ENCODE measurements at regions not wholly inside any gene's neighbourhood (a gene's known extent, or its start where the extent isn't known, plus 50 kb on each side); places are given as distances from the start of the nearest gene placed in this dataset.

DNA sequence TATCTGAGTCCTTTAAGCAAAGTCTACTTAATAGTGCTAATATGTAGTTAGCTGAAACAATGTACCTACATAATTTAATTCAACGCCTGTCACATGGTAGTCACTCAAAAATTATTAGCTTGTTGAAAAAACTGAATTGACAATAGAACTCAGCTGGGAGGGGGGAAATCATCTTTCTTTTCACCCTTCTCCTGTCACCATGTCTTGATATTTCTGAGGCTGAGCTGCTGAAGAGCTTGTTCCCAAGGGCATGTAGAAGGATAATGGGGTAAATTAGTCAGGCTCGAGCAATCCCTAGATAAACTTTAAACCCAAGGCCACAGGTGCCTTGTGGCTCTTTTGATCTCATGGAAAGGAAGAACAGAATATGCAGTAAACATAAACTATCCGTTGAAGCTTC is 339.6 kb upstream of the LRATD1 start:
- Histone ChIP-seq H3K27me3 (no peaks in the 10 kb centered on the region), H3K36me3 (no peaks in the 10 kb centered on the region), H3K4me3 (no peak overlapping the region), H3K9me3 (no peaks in the 10 kb centered on the region), H3K27ac (replicated peaks in 1 of 4) (no peak overlapping the region), H3K4me1 (no peaks in the 10 kb centered on the region)
- intact Hi-C loops (cut with DNase I): no loop called here
- 53% methylated on average over 3 of the region's 3 CpGs for WGBS
- TF ChIP-seq, protein P1, sequence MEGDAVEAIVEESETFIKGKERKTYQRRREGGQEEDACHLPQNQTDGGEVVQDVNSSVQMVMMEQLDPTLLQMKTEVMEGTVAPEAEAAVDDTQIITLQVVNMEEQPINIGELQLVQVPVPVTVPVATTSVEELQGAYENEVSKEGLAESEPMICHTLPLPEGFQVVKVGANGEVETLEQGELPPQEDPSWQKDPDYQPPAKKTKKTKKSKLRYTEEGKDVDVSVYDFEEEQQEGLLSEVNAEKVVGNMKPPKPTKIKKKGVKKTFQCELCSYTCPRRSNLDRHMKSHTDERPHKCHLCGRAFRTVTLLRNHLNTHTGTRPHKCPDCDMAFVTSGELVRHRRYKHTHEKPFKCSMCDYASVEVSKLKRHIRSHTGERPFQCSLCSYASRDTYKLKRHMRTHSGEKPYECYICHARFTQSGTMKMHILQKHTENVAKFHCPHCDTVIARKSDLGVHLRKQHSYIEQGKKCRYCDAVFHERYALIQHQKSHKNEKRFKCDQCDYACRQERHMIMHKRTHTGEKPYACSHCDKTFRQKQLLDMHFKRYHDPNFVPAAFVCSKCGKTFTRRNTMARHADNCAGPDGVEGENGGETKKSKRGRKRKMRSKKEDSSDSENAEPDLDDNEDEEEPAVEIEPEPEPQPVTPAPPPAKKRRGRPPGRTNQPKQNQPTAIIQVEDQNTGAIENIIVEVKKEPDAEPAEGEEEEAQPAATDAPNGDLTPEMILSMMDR (IDR thresholded peaks at IDR 0.05): no peak
- TF ChIP-seq EP300 (IDR thresholded peaks at IDR 0.05) (no peak), POLR2AphosphoS5 (IDR thresholded peaks at IDR 0.05) (no peak)
- no peak for DNase-seq (ENCODE audit: extremely low spot score)

- H3K27ac ChIP-seq (replicated peaks in 1 of 4): no peak overlapping the region
- H3K9me3 ChIP-seq: no peaks in the 10 kb centered on the region
- DNase-seq (ENCODE audit: extremely low spot score): no peak
- H3K4me1 ChIP-seq: no peaks in the 10 kb centered on the region
- no peak overlapping the region for H3K4me3 ChIP-seq
- H3K27me3 ChIP-seq: no peaks in the 10 kb centered on the region
- TF ChIP-seq, protein P1 (IDR thresholded peaks at IDR 0.05): no peak
- TF ChIP-seq POLR2AphosphoS5 (IDR thresholded peaks at IDR 0.05) (no peak), POLR2A (IDR thresholded peaks at IDR 0.05; ENCODE audit: low read depth) (no peak), EP300 (IDR thresholded peaks at IDR 0.05) (no peak)
- WGBS: 66% methylated on average over 2 of the region's 2 CpGs
- H3K36me3 ChIP-seq: no peaks in the 10 kb centered on the region
- intact Hi-C loops (cut with DNase I): no loop called here
Observed at GRCh38 chr2:14297340-14297739, 335.2 kb upstream of the LRATD1 start.

GRCh38 chr2:14297906-14298305 is 334.6 kb upstream of the LRATD1 start:
- WGBS: 90% methylated on average over 1 of the region's 1 CpG
- H3K27me3 ChIP-seq: no peaks in the 10 kb centered on the region
- TF ChIP-seq, protein P1 (IDR thresholded peaks at IDR 0.05): no peak
- no peak for TF ChIP-seq EP300 (IDR thresholded peaks at IDR 0.05)
- no peak for TF ChIP-seq POLR2A (IDR thresholded peaks at IDR 0.05; ENCODE audit: low read depth)
- TF ChIP-seq POLR2AphosphoS5 (IDR thresholded peaks at IDR 0.05): no peak

DNA sequence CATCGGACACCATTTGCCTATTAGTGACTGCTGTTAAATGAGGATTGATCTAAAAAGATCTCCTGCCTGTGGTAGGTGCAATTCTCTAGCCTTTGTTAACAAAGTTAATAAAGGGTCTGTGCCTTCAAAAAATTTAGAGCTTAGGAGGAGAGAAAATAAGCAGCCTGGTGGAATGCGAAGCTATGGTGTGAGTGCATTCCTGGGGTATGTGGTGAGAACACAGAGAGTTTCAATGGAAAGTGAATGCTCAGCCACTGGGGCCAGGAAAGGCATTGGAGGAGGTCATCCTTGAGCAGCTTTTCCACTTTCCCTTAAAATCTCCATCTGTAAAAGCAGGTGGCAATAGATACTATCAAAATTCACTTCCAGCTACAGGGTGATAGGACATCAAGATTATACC is 331.2 kb upstream of the LRATD1 start:
- no peaks in the 10 kb centered on the region for H3K4me1 ChIP-seq
- DNase-seq (ENCODE audit: extremely low spot score): no peak
- no peak overlapping the region for H3K4me3 ChIP-seq
- no peak overlapping the region for H3K27ac ChIP-seq (replicated peaks in 1 of 4)
- no peaks in the 10 kb centered on the region for H3K36me3 ChIP-seq
- H3K9me3 ChIP-seq: no peaks in the 10 kb centered on the region
- WGBS: 91% methylated on average over 2 of the region's 2 CpGs
- intact Hi-C loops (cut with DNase I): no loop called here
- H3K27me3 ChIP-seq: no peaks in the 10 kb centered on the region
- TF ChIP-seq, protein P1 (IDR thresholded peaks at IDR 0.05): no peak
- TF ChIP-seq POLR2AphosphoS5 (IDR thresholded peaks at IDR 0.05) (no peak), EP300 (IDR thresholded peaks at IDR 0.05) (no peak), POLR2A (IDR thresholded peaks at IDR 0.05; ENCODE audit: low read depth) (no peak)

More at GRCh38 chr2:14297906-14298305, 334.6 kb upstream of the LRATD1 start:
- no peaks in the 10 kb centered on the region for H3K4me1 ChIP-seq
- no peak for DNase-seq (ENCODE audit: extremely low spot score)
- no peak overlapping the region for H3K27ac ChIP-seq (replicated peaks in 1 of 4)
- intact Hi-C loops (cut with DNase I): no loop called here
- H3K36me3 ChIP-seq: no peaks in the 10 kb centered on the region
- H3K9me3 ChIP-seq: no peaks in the 10 kb centered on the region
- H3K4me3 ChIP-seq: no peak overlapping the region

- Histone ChIP-seq H3K4me3 (no peak overlapping the region), H3K27ac (replicated peaks in 1 of 4) (no peak overlapping the region), H3K36me3 (no peaks in the 10 kb centered on the region), H3K9me3 (no peaks in the 10 kb centered on the region), H3K27me3 (no peaks in the 10 kb centered on the region), H3K4me1 (no peaks in the 10 kb centered on the region)
- no peak for TF ChIP-seq POLR2A (IDR thresholded peaks at IDR 0.05; ENCODE audit: low read depth)
- TF ChIP-seq, protein P1 (IDR thresholded peaks at IDR 0.05): no peak
- no peak for TF ChIP-seq POLR2AphosphoS5 (IDR thresholded peaks at IDR 0.05)
- no peak for TF ChIP-seq EP300 (IDR thresholded peaks at IDR 0.05)
- intact Hi-C loops (cut with DNase I): no loop called here
- no peak for DNase-seq (ENCODE audit: extremely low spot score)
- WGBS: 94% methylated on average over 3 of the region's 3 CpGs
Observed at GRCh38 chr2:14303366-14304115, 329.0 kb upstream of the LRATD1 start.
